WTC11 (cell line): ENCODE measurements at regions not wholly inside any gene's neighbourhood (a gene's known extent, or its start where the extent isn't known, plus 50 kb on each side); places are given as distances from the start of the nearest gene placed in this dataset.

Source experiments
- ATAC-seq: fragments of 200-7000 bp; cut with Tn5 transposase; 2 replicates; pipeline ENCODE4 v1.10.0; 2021; ENCODE audit warnings: mild to moderate bottlenecking, moderate library complexity
- CTCF ChIA-PET: fragments of 300-600 bp; sonication (Branson Sonifier 250); formaldehyde crosslinking; loops from one replicate; lab custom pipeline; 2021; ENCODE audit warnings: antibody characterized with exemption; lab: Charles Lee
- POLR2A ChIA-PET: fragments of 350-600 bp; sonication (Branson Sonifier 250); formaldehyde crosslinking; loops from one replicate; lab custom pipeline; 2021; ENCODE audit warnings: antibody characterized with exemption; lab: Charles Lee
- DNase-seq: peaks from one replicate; pipeline ENCODE4 v3.0.0; 2021; ENCODE audit warnings: low spot score
- H3K27ac Mint-ChIP-seq: 2 replicates; pipeline ENCODE4 v1.8.0; 2021; ENCODE audit warnings: mixed read lengths
- H3K27me3 Mint-ChIP-seq: 2 replicates; pipeline ENCODE4 v1.8.0; 2021; ENCODE audit warnings: low read depth, mild to moderate bottlenecking, moderate library complexity, mixed read lengths
- H3K36me3 Mint-ChIP-seq: 2 replicates; pipeline ENCODE4 v1.8.0; 2021; ENCODE audit warnings: mixed read lengths
- H3K4me1 Mint-ChIP-seq: 2 replicates; pipeline ENCODE4 v1.8.0; 2022; ENCODE audit warnings: mixed read lengths
- H3K4me3 Mint-ChIP-seq: 2 replicates; pipeline ENCODE4 v1.8.0; 2021; ENCODE audit warnings: mild to moderate bottlenecking, moderate library complexity, mixed read lengths
- H3K9me3 Mint-ChIP-seq: 2 replicates; pipeline ENCODE4 v1.8.0; 2021; ENCODE audit warnings: mixed read lengths
- E2F1 ChIP-seq: sonication (generic); formaldehyde crosslinking; IDR thresholded peaks from 2 replicates; pipeline ENCODE4 v1.8.0; 2022; ENCODE audit warnings: mild to moderate bottlenecking, missing genetic modification reagents
- E2F4 ChIP-seq: sonication (generic); formaldehyde crosslinking; IDR thresholded peaks from 2 replicates; pipeline ENCODE4 v1.8.1; 2022; ENCODE audit warnings: low read depth, mild to moderate bottlenecking, moderate library complexity, missing genetic modification reagents, borderline replicate concordance
- ERG ChIP-seq: fragments of 250-450 bp; sonication (Bioruptor Pico); IDR thresholded peaks from 2 replicates; pipeline ENCODE4 v1.8.0; 2021; ENCODE audit warnings: mild to moderate bottlenecking
- ETV6 ChIP-seq: sonication (generic); formaldehyde crosslinking; IDR thresholded peaks from 2 replicates; pipeline ENCODE4 v1.8.1; 2022; ENCODE audit warnings: mild to moderate bottlenecking, missing genetic modification reagents
- FOXJ3 ChIP-seq: sonication (generic); formaldehyde crosslinking; IDR thresholded peaks from 2 replicates; pipeline ENCODE4 v1.9.0; 2021; ENCODE audit warnings: missing genetic modification reagents, mild to moderate bottlenecking, borderline replicate concordance
- GABPB1 ChIP-seq: sonication (generic); formaldehyde crosslinking; IDR thresholded peaks from 2 replicates; pipeline ENCODE4 v1.8.1; 2023; ENCODE audit warnings: mild to moderate bottlenecking, missing genetic modification reagents
- HMGXB4 ChIP-seq: sonication (generic); formaldehyde crosslinking; IDR thresholded peaks from 2 replicates; pipeline ENCODE4 v1.8.1; 2023; ENCODE audit warnings: mild to moderate bottlenecking, moderate library complexity, missing genetic modification reagents
- MAX ChIP-seq: sonication (generic); formaldehyde crosslinking; IDR thresholded peaks from 2 replicates; pipeline ENCODE4 v1.8.0; 2022; ENCODE audit warnings: mild to moderate bottlenecking, missing genetic modification reagents
- MXD4 ChIP-seq: fragments of 250-450 bp; sonication (Bioruptor Pico); IDR thresholded peaks from 2 replicates; pipeline ENCODE4 v1.8.0; 2021; ENCODE audit warnings: mild to moderate bottlenecking, moderate library complexity, borderline replicate concordance
- NFYB ChIP-seq: sonication (generic); formaldehyde crosslinking; conservative IDR thresholded peaks from 2 replicates; pipeline ENCODE4 v1.8.0; 2022; ENCODE audit warnings: low read depth, missing genetic modification reagents
- NR1H2 ChIP-seq: sonication (generic); formaldehyde crosslinking; IDR thresholded peaks from 2 replicates; pipeline ENCODE4 v1.9.0; 2021; ENCODE audit warnings: mild to moderate bottlenecking, moderate library complexity, missing genetic modification reagents
- PRDM15 ChIP-seq: sonication (generic); formaldehyde crosslinking; IDR thresholded peaks from 2 replicates; pipeline ENCODE4 v1.8.0; 2022; ENCODE audit warnings: missing genetic modification reagents
- TP53 ChIP-seq: sonication (generic); formaldehyde crosslinking; IDR thresholded peaks from 2 replicates; pipeline ENCODE4 v1.8.1; 2023; ENCODE audit warnings: mild to moderate bottlenecking, missing genetic modification reagents
- ZBTB21 ChIP-seq: sonication (generic); formaldehyde crosslinking; IDR thresholded peaks from 2 replicates; pipeline ENCODE4 v1.8.1; 2023; ENCODE audit warnings: mild to moderate bottlenecking, missing genetic modification reagents, borderline replicate concordance
- ZNF281 ChIP-seq: sonication (generic); formaldehyde crosslinking; IDR thresholded peaks from 2 replicates; pipeline ENCODE4 v1.8.0; 2023; ENCODE audit warnings: mild to moderate bottlenecking, missing genetic modification reagents
- ZNF317 ChIP-seq: sonication (generic); formaldehyde crosslinking; IDR thresholded peaks from 2 replicates; pipeline ENCODE4 v1.8.1; 2023; ENCODE audit warnings: low read depth, mild to moderate bottlenecking, moderate library complexity, missing genetic modification reagents, borderline replicate concordance
- ZNF416 ChIP-seq: fragments of 250-450 bp; sonication (Bioruptor Pico); IDR thresholded peaks from 2 replicates; pipeline ENCODE4 v1.9.0; 2021; ENCODE audit warnings: mild to moderate bottlenecking, inconsistent platforms
- ZNF512 ChIP-seq: sonication (generic); formaldehyde crosslinking; IDR thresholded peaks from 2 replicates; pipeline ENCODE4 v1.8.1; 2022; ENCODE audit warnings: missing genetic modification reagents, borderline replicate concordance
- ZNF671 ChIP-seq: fragments of 250-450 bp; sonication (Bioruptor Pico); IDR thresholded peaks from 2 replicates; pipeline ENCODE4 v1.8.0; 2021; ENCODE audit warnings: mild to moderate bottlenecking

GRCh38 chr5:2382776-2383697 lies 368.4 kb downstream of the IRX2 start:
- no peak for TF ChIP-seq E2F4 (CRISPR knock-in tag)
- TF ChIP-seq ERG: no peak
- TF ChIP-seq ZNF671 (CRISPR knock-in tag): no peak
- no peak for TF ChIP-seq PRDM15 (CRISPR knock-in tag)
- no peak for TF ChIP-seq ZNF416
- TF ChIP-seq ZNF281: no peak
- no peak for TF ChIP-seq E2F1 (CRISPR knock-in tag)
- no peak for TF ChIP-seq ZBTB21 (CRISPR knock-in tag)
- no peak for TF ChIP-seq ZNF317 (CRISPR knock-in tag)
- TF ChIP-seq FOXJ3 (CRISPR knock-in tag): no peak
- TF ChIP-seq GABPB1 (CRISPR knock-in tag): no peak
- no peak for TF ChIP-seq ETV6 (CRISPR knock-in tag)
- TF ChIP-seq NFYB (CRISPR knock-in tag): no peak
- no peak for TF ChIP-seq TP53
- no peak for TF ChIP-seq HMGXB4 (CRISPR knock-in tag)
- no peak for TF ChIP-seq NR1H2
- no peak for TF ChIP-seq ZNF512
- no peak for TF ChIP-seq MAX
- TF ChIP-seq MXD4: no peak
- POLR2A ChIA-PET: no interaction called here
- no peak for ATAC-seq

More at GRCh38 chr5:2382776-2383697, 368.4 kb downstream of the IRX2 start:
- Mint-ChIP-seq H3K4me3 (no peak overlapping the region), H3K9me3 (peaks cover 15% of the 10 kb centered on the region), H3K27me3 (no peaks in the 10 kb centered on the region), H3K36me3 (no peaks in the 10 kb centered on the region), H3K4me1 (no peaks in the 10 kb centered on the region), H3K27ac (no peak overlapping the region)
- no peak for DNase-seq
- CTCF ChIA-PET: no interaction called here
